PFSK-1 (cell line): ENCODE measurements at regions not wholly inside any gene's neighbourhood (a gene's known extent, or its start where the extent isn't known, plus 50 kb on each side); places are given as distances from the start of the nearest gene placed in this dataset.

ENCODE experiments used
- POLR2AphosphoS5 ChIP-seq: IDR thresholded peaks from 2 replicates; pipeline ENCODE4 v1.6.1; 2012; ENCODE audit warnings: low read depth, mild to moderate bottlenecking, control low read depth, low read length, moderate library complexity
- REST ChIP-seq, 2 experiments: IDR thresholded peaks; 2 replicates each; pipeline versions ENCODE4 v1.6.1 to v1.8.0; 2011 to 2012; ENCODE audit warnings: low read depth in 2 of 2, low read length in 2 of 2, control low read depth in 1 of 2, inconsistent platforms in 1 of 2, mild to moderate bottlenecking in 1 of 2, moderate library complexity in 1 of 2; ENCODE audit not compliant: insufficient read depth in 1 of 2
- TAF1 ChIP-seq: IDR thresholded peaks from 2 replicates; pipeline ENCODE4 v1.6.1; 2012; ENCODE audit warnings: low read length, control low read depth, borderline replicate concordance; ENCODE audit not compliant: insufficient read depth

- no peak for TF ChIP-seq TAF1
- no peak for TF ChIP-seq POLR2AphosphoS5
- no peak for TF ChIP-seq REST (IDR thresholded peaks at IDR 0.05; ENCODE audit: insufficient read depth in 1 of 2, low read depth in 2 of 2, low read length in 2 of 2)
Observed at GRCh38 chr22:47594836-47595521, 832.5 kb downstream of the TBC1D22A start.
